ENCODE measurements at regions not wholly inside any gene's neighbourhood (a gene's known extent, or its start where the extent isn't known, plus 50 kb on each side); places are given as distances from the start of the nearest gene placed in this dataset.

GRCh38 chr7:22579961-22580360, 80.0 kb upstream of the STEAP1B start:
- TF ChIP-seq CTCF (IDR thresholded peaks at IDR 0.05): no peak
- no peak for TF ChIP-seq REST (IDR thresholded peaks at IDR 0.05; ENCODE audit: insufficient read depth in 1 of 2, low read depth in 2 of 2, low read length in 1 of 2)
- no peak for TF ChIP-seq POLR2AphosphoS5 (IDR thresholded peaks at IDR 0.05; ENCODE audit: low read depth, low read length)
- no peak for TF ChIP-seq SIN3A (IDR thresholded peaks at IDR 0.05; ENCODE audit: borderline replicate concordance, insufficient read depth, low read depth, low read length)
- TF ChIP-seq TCF7L2 (IDR thresholded peaks at IDR 0.05; ENCODE audit: low read depth, low read length): no peak
